ENCODE measurements at regions not wholly inside any gene's neighbourhood (a gene's known extent, or its start where the extent isn't known, plus 50 kb on each side); places are given as distances from the start of the nearest gene placed in this dataset.

GRCh38 chr6:140101818-140102217 lies 727.4 kb upstream of the CITED2 start:
- TF ChIP-seq CTCF (IDR thresholded peaks at IDR 0.05) (no peak), POLR2A (IDR thresholded peaks at IDR 0.05) (no peak)
- no peaks in the 10 kb centered on the region for H3K36me3 ChIP-seq
- ATAC-seq (no peak), DNase-seq (no peak)
- no peaks in the 10 kb centered on the region for H3K9me3 ChIP-seq
- H3K4me1 ChIP-seq = peaks cover 0 to 9% (median 1%) of the 10 kb centered on the region in 12 donors
- peak overlapping the region in 9 of 12 donors; percentile 4 to 68 (median 39) for H3K27ac ChIP-seq
- H3K4me3 ChIP-seq = no peak overlapping the region
- intact Hi-C loops (cut with DNase I) = no loop called here
- H3K27me3 ChIP-seq = no peaks in the 10 kb centered on the region

GRCh38 chr6:140101367-140101766 lies 726.9 kb upstream of the CITED2 start:
- Histone ChIP-seq H3K27ac (peak overlapping the region in 9 of 12 donors; percentile 4 to 68 (median 39)), H3K27me3 (no peaks in the 10 kb centered on the region), H3K4me1 (peaks cover 0 to 9% (median 1%) of the 10 kb centered on the region in 12 donors), H3K36me3 (no peaks in the 10 kb centered on the region), H3K9me3 (no peaks in the 10 kb centered on the region), H3K4me3 (no peak overlapping the region)
- intact Hi-C loops (cut with DNase I) = no loop called here
- ATAC-seq (peak; percentile 81 to 96 (median 94)), DNase-seq (peak in 2 of 5 donors; percentile 16 to 17)
- WGBS, 4 donors = 55 to 61% (median 59%) methylated on average over 3 of the region's 3 CpGs
- TF ChIP-seq CTCF (IDR thresholded peaks at IDR 0.05) = no peak
- TF ChIP-seq POLR2A (IDR thresholded peaks at IDR 0.05) = no peak

GRCh38 chr6:140095532-140095931 lies 721.1 kb upstream of the CITED2 start:
- DNase-seq (no peak), ATAC-seq (no peak)
- intact Hi-C loops (cut with DNase I) = no loop called here
- no peaks in the 10 kb centered on the region for H3K9me3 ChIP-seq
- no peaks in the 10 kb centered on the region for H3K36me3 ChIP-seq
- H3K4me1 ChIP-seq = peaks cover 0 to 8% (median 0%) of the 10 kb centered on the region in 12 donors
- WGBS, 4 donors = 94 to 97% (median 96%) methylated on average over 2 of the region's 2 CpGs
- H3K27ac ChIP-seq = no peak overlapping the region
- TF ChIP-seq CTCF (IDR thresholded peaks at IDR 0.05) = no peak
- TF ChIP-seq POLR2A (IDR thresholded peaks at IDR 0.05) = no peak
- H3K4me3 ChIP-seq = no peak overlapping the region
- H3K27me3 ChIP-seq = no peaks in the 10 kb centered on the region

- TF ChIP-seq POLR2A (IDR thresholded peaks at IDR 0.05) (no peak), CTCF (IDR thresholded peaks at IDR 0.05) (no peak)
- no peak overlapping the region for H3K27ac ChIP-seq
- H3K4me1 ChIP-seq = no peaks in the 10 kb centered on the region
- no peaks in the 10 kb centered on the region for H3K9me3 ChIP-seq
- 91 to 99% (median 95%) methylated on average over 1 of the region's 1 CpG for WGBS, 4 donors
- intact Hi-C loops (cut with DNase I) = no loop called here
- DNase-seq (no peak), ATAC-seq (no peak)
- H3K36me3 ChIP-seq = no peaks in the 10 kb centered on the region
- no peak overlapping the region for H3K4me3 ChIP-seq
- no peaks in the 10 kb centered on the region for H3K27me3 ChIP-seq
These were observed 717.4 kb upstream of the CITED2 start for GRCh38 chr6:140091895-140092294.

Data from heart left ventricle (tissue), 16 donors.